ENCODE measurements at regions not wholly inside any gene's neighbourhood (a gene's known extent, or its start where the extent isn't known, plus 50 kb on each side); places are given as distances from the start of the nearest gene placed in this dataset.
"Not testable (repeated sequence)": the region's sequence is repeated elsewhere in the genome, so short reads cannot be mapped to it uniquely, and the experiment has no call there.

DNA sequence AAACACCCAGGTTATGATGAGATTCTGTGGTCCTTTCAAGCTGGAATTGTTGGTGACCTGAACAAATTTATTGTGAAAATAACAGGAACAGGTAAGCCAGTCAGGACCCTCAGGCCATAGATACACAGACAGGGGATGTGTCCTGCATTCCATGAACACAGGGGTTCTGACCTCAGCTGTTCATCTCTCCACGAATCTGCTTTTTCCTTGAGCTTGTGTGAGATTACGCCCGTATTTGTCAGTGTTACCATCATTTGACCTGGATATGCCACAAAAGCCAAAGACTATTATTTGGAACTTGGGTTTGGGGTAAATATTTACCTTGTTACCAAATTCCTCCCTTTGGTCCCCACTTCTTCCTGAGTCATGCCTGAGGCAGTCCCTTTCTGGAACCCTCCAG, 288.9 kb downstream of the PREX1 start:
- H3K4me3 Mint-ChIP-seq: no peak overlapping the region
- H3K27me3 Mint-ChIP-seq: peaks cover 32% of the 10 kb centered on the region
- no peak for ATAC-seq
- no peaks in the 10 kb centered on the region for H3K4me1 Mint-ChIP-seq
- no peak overlapping the region for H3K27ac Mint-ChIP-seq
- DNase-seq: no peak
- peaks cover 0 to 12% of the 10 kb centered on the region in 2 donors for H3K9me3 Mint-ChIP-seq

GRCh38 chr20:48538058-48538825, 289.6 kb downstream of the PREX1 start:
- Mint-ChIP-seq H3K4me1 (no peaks in the 10 kb centered on the region), H3K27me3 (peaks cover 32% of the 10 kb centered on the region), H3K27ac (no peak overlapping the region), H3K9me3 (peaks cover 0 to 11% of the 10 kb centered on the region in 2 donors), H3K4me3 (no peak overlapping the region)
- DNase-seq (no peak), ATAC-seq (no peak)

DNA sequence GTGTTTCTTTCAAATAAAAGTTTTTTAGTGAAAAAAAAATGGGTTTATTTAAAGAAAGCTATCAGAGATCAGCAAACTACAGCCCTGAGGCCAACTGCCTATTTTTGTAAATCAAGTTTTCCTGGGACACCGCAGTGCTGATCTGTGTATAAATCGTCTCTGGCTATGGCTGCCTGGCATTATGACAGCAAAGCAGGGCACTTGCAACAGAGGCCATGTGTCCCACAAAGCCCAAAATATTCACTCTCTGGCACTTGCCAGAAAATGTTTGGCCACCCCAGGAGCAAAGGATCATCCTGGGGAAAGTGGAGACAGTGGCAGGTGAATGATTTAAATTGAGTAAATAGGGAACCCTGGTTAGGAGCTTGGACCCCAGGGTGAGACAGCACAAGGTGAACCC, 291.6 kb downstream of the PREX1 start:
- no peak for ATAC-seq
- no peak for DNase-seq
- H3K4me1 Mint-ChIP-seq: peaks cover under 1% of the 10 kb centered on the region
- H3K27me3 Mint-ChIP-seq: peaks cover 13% of the 10 kb centered on the region
- no peaks in the 10 kb centered on the region for H3K9me3 Mint-ChIP-seq
- no peak overlapping the region for H3K27ac Mint-ChIP-seq
- no peak overlapping the region for H3K4me3 Mint-ChIP-seq

DNA sequence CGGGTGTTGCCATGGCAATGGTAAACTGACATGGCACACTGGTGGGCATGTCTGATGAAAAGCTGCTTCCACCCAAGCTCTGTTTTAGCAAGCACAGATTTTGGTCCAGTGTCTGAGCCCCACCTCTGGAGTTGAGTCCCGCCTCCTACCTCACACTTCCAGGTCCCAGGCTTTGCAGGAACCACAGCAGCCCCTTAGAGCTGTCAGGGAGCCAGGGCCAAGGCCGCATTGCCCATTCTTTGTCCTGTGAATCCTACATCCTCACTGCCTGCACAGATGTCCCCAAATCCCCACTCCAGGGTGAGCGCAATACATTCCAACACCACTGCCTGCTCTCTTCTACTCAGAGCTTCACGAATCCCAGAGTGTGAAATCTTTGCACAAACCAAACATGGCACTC, 292.2 kb downstream of the PREX1 start:
- Mint-ChIP-seq H3K4me3 (no peak overlapping the region), H3K9me3 (no peaks in the 10 kb centered on the region), H3K4me1 (peaks cover 5% of the 10 kb centered on the region), H3K27ac (no peak overlapping the region), H3K27me3 (peaks cover 13% of the 10 kb centered on the region)
- no peak for ATAC-seq
- DNase-seq: no peak

DNA sequence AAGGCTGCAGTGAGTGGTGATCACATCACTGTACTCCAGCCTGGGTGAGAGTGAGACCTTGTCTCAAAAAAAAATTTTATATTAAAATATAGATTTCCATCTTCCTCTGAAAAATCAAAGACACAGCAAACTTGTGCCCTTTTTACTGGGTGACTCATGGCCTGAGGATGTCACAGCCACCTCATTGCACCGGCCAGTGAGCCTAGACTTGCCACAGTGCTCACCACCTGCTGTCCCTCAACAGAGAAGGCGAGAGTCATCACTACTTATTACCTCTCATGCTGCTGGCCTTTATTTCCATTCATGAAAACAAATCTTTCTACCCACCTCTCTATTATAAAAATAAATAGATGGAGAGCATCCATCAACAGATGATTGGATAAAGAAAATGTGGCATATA, 295.8 kb downstream of the PREX1 start:
- H3K4me1 Mint-ChIP-seq: peaks cover 5% of the 10 kb centered on the region
- H3K27ac Mint-ChIP-seq: no peak overlapping the region
- H3K9me3 Mint-ChIP-seq: no peaks in the 10 kb centered on the region
- H3K27me3 Mint-ChIP-seq: peaks cover 23% of the 10 kb centered on the region
- H3K4me3 Mint-ChIP-seq: no peak overlapping the region
- ATAC-seq: no peak
- DNase-seq: no peak

DNA sequence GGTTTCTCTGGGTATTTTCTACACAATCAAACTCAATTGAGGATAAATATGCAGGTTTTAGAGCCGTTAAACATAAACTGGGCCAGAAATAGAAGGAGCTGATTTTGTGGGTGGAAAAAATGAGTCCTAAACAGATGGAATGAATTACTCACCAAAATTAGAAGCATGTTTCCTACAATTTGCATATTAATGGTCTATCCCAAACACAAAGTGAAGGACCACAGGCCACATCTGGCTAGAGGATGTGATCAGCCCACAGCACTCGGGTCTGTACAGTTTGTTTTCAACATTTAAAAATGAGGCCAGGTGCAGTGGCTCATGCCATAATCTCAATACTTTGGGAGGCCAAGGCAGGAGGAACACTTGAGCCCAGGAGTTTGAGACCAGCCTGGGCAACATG, 296.3 kb downstream of the PREX1 start:
- Mint-ChIP-seq H3K4me1 (peaks cover 5% of the 10 kb centered on the region), H3K27ac (no peak overlapping the region), H3K27me3 (peaks cover 28% of the 10 kb centered on the region), H3K9me3 (no peaks in the 10 kb centered on the region), H3K4me3 (no peak overlapping the region)
- no peak for ATAC-seq
- DNase-seq: no peak

DNA sequence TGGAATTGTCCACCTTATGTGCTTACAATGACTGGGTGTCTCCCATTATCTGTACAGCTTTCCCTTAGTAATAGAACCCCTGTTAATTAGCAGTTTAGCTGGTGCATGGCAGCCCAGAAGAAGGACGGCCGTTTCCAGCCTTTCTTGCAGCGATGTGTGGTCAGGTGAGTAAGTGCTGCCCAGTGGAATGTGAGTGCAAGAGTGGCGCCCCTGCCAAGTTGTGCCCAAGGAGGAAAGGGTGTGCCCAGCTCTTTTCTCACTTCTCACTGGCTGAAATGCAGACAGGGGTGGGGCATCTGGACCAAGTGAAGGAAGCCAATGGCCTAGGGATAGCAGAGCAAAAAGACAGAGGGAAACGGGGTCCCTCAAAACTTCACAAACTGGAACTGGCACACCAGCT, 296.8 kb downstream of the PREX1 start:
- H3K27ac Mint-ChIP-seq: no peak overlapping the region
- H3K4me3 Mint-ChIP-seq: no peak overlapping the region
- ATAC-seq: no peak
- peaks cover 32% of the 10 kb centered on the region for H3K27me3 Mint-ChIP-seq
- H3K9me3 Mint-ChIP-seq: no peaks in the 10 kb centered on the region
- DNase-seq: no peak
- peaks cover 5% of the 10 kb centered on the region for H3K4me1 Mint-ChIP-seq

GRCh38 chr20:48528346-48528745, 299.5 kb downstream of the PREX1 start:
- peaks cover 5% of the 10 kb centered on the region for H3K4me1 Mint-ChIP-seq
- DNase-seq: no peak
- no peak for ATAC-seq
- H3K4me3 Mint-ChIP-seq: no peak overlapping the region
- no peak overlapping the region for H3K27ac Mint-ChIP-seq
- H3K9me3 Mint-ChIP-seq: no peaks in the 10 kb centered on the region
- peaks cover 20% of the 10 kb centered on the region for H3K27me3 Mint-ChIP-seq

DNA sequence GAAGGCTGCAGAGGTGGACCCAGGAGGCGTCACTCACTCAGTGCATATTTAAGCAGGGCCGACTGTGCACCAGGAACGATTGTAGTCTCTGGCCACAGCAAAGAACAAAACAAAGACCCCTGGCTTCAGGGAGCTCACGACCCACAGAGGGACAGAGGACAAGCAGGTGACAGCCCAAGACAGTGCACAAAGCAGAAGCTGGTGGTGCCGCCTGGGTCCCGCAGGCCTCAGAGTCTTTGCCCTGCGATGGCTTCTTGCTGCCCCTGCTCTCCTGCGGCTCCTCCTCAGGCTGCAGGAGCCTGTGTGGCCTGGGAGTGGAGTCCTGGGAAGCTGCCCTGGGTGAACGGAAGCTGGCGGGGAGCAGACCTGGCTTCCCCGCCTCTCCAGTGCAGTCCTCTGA, 300.0 kb downstream of the PREX1 start:
- peaks cover 5% of the 10 kb centered on the region for H3K4me1 Mint-ChIP-seq
- DNase-seq: no peak
- no peak overlapping the region for H3K27ac Mint-ChIP-seq
- no peaks in the 10 kb centered on the region for H3K9me3 Mint-ChIP-seq
- ATAC-seq: no peak
- no peak overlapping the region for H3K4me3 Mint-ChIP-seq
- H3K27me3 Mint-ChIP-seq: peaks cover 19% of the 10 kb centered on the region

- peaks cover 5% of the 10 kb centered on the region for H3K4me1 Mint-ChIP-seq
- ATAC-seq: no peak
- H3K9me3 Mint-ChIP-seq: no peaks in the 10 kb centered on the region
- no peak overlapping the region for H3K4me3 Mint-ChIP-seq
- DNase-seq: no peak
- H3K27ac Mint-ChIP-seq: no peak overlapping the region
- peaks cover 19% of the 10 kb centered on the region for H3K27me3 Mint-ChIP-seq
These were observed 300.9 kb downstream of the PREX1 start for GRCh38 chr20:48526936-48527335.

- DNase-seq (no peak), ATAC-seq (no peak)
- no peaks in the 10 kb centered on the region for H3K4me1 Mint-ChIP-seq
- H3K27me3 Mint-ChIP-seq: peaks cover 19% of the 10 kb centered on the region
- H3K4me3 Mint-ChIP-seq: no peak overlapping the region
- H3K27ac Mint-ChIP-seq: no peak overlapping the region
- H3K9me3 Mint-ChIP-seq: no peaks in the 10 kb centered on the region
These were observed 302.4 kb downstream of the PREX1 start for GRCh38 chr20:48525400-48525799.

DNA sequence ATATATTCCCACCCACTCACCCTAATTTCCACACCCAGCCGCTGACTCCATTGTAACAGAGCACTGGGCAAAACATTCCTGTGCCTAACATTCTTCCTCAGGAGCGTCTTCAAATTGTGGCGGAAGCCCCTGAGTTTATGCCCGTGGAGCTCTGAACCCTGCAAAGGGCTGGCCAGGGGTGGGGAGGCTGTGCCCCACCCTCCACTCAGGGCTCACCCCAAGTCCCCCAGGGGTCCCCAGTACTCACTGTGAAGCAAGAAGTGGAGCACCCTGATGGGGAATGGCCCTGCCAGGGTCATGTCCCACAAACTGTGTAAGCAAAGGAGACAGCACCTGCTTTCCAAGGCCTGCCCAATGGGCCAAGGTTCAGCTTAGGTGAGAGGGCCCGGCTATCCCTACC, 303.2 kb downstream of the PREX1 start:
- DNase-seq: no peak
- H3K4me3 Mint-ChIP-seq: no peak overlapping the region
- H3K27ac Mint-ChIP-seq: no peak overlapping the region
- ATAC-seq: no peak
- peaks cover 19% of the 10 kb centered on the region for H3K27me3 Mint-ChIP-seq
- H3K9me3 Mint-ChIP-seq: no peaks in the 10 kb centered on the region
- no peaks in the 10 kb centered on the region for H3K4me1 Mint-ChIP-seq

- Mint-ChIP-seq H3K9me3 (no peaks in the 10 kb centered on the region), H3K4me3 (no peak overlapping the region), H3K4me1 (no peaks in the 10 kb centered on the region), H3K27me3 (peaks cover 13% of the 10 kb centered on the region), H3K27ac (no peak overlapping the region)
- DNase-seq (no peak), ATAC-seq (no peak)
These were observed 304.4 kb downstream of the PREX1 start for GRCh38 chr20:48523191-48523995.

DNA sequence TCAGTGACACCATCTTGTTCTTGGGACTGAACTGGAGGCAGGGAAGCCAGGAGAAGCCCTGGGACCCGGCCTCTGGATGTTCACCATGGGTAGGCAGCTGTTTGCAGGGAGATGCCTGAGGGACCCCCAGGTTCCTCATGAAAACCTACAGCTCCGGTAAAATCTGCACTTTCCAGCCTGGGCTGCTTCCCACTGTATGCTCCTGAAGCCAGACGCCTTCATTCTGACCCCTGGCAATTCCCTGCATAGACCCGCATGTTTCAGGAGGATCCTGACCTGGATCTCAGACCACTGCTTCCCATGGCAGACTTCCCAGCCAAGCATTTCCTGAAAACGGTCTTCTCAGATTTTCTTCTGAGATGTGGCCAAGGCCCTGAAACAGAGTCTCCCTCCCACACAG, 306.7 kb downstream of the PREX1 start:
- ATAC-seq: no peak
- no peak for DNase-seq
- H3K4me1 Mint-ChIP-seq: no peaks in the 10 kb centered on the region
- no peaks in the 10 kb centered on the region for H3K9me3 Mint-ChIP-seq
- no peak overlapping the region for H3K4me3 Mint-ChIP-seq
- peaks cover 14% of the 10 kb centered on the region for H3K27me3 Mint-ChIP-seq
- H3K27ac Mint-ChIP-seq: no peak overlapping the region

- H3K27me3 Mint-ChIP-seq: peaks cover 49% of the 10 kb centered on the region
- H3K9me3 Mint-ChIP-seq, H3K4me1 Mint-ChIP-seq, H3K27ac Mint-ChIP-seq, DNase-seq, ATAC-seq, H3K4me3 Mint-ChIP-seq: not testable (repeated sequence)
These were observed 311.6 kb downstream of the PREX1 start for GRCh38 chr20:48516196-48516595.

DNA sequence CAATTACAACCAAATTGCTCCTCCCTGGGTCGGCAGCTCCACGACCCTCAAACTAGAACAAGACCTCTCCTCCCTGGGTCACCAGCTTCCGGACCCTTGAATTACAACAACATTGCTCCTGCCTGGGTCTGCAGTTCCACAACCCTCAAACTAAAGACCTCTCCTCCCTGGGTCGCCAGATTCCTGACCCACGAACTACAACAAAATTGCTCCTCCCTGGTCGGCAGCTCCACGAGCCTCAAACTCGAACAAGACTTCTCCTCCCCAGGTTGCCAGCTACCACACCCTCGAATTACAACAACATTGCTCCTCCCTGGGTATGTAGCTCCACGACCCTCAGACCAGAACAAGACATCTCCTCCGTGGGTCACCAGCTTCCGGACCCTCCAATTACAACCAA, 313.2 kb downstream of the PREX1 start:
- Mint-ChIP-seq H3K27me3 (peaks cover 60% of the 10 kb centered on the region), H3K27ac (peak overlapping the region in 1 of 2 donors; percentile 63)
- ATAC-seq, H3K4me3 Mint-ChIP-seq, H3K4me1 Mint-ChIP-seq, H3K9me3 Mint-ChIP-seq, DNase-seq: not testable (repeated sequence)
